ENCODE measurements at regions not wholly inside any gene's neighbourhood (a gene's known extent, or its start where the extent isn't known, plus 50 kb on each side); places are given as distances from the start of the nearest gene placed in this dataset.

GRCh38 chr3:187880851-187881250 lies 135.6 kb upstream of the BCL6 start:
- TF ChIP-seq EZH2phosphoT487 (IDR thresholded peaks at IDR 0.05; ENCODE audit: borderline replicate concordance, low read length) = no peak
- TF ChIP-seq CTCF (IDR thresholded peaks at IDR 0.05; ENCODE audit: low read depth, low read length, poor library complexity, severe bottlenecking) = no peak
